SK-N-SH (cell line): ENCODE measurements at regions not wholly inside any gene's neighbourhood (a gene's known extent, or its start where the extent isn't known, plus 50 kb on each side); places are given as distances from the start of the nearest gene placed in this dataset.
A peak's percentile ranks its signal among the peaks of the same experiment; 100 is the strongest.
"Not testable (repeated sequence)": the region's sequence is repeated elsewhere in the genome, so short reads cannot be mapped to it uniquely, and the experiment has no call there.

Experiments
- CTCF ChIA-PET: fragments of 300-600, 350-600 bp; formaldehyde crosslinking; extraction: SDS; loops from one replicate; lab custom pipeline; 2021; lab: Yijun Ruan, JAX
- POLR2A ChIA-PET: fragments of 350-600 bp; sonication (Branson Sonifier 250); formaldehyde crosslinking; extraction: SDS; loops from one replicate; lab custom pipeline; 2020; ENCODE audit warnings: antibody characterized with exemption, inconsistent platforms; lab: Yijun Ruan, JAX
- DNase-seq: peaks from one replicate; pipeline ENCODE4 v3.0.0; 2012
- H2AFZ ChIP-seq: fragments of 200-600 bp; sonication (generic); 2 replicates; pipeline ENCODE4 v1.8.1; 2016; ENCODE audit warnings: antibody characterized with exemption, mild to moderate bottlenecking, low read depth
- H3F3A ChIP-seq: fragments of 200-600 bp; sonication (generic); replicated peaks from 2 replicates; pipeline ENCODE3; 2016; ENCODE audit warnings: antibody characterized with exemption, mild to moderate bottlenecking; ENCODE audit not compliant: insufficient read depth
- H3K27ac ChIP-seq, 2 experiments: fragments of 200-500 bp in 1 of 2; fragments of 200-600 bp in 1 of 2; sonication (Bioruptor generic) in 1 of 2; sonication (generic), shearing (Covaris generic) in 1 of 2; 2 replicates each; pipeline versions ENCODE4 v1.5.1 to v1.6.1; 2014 to 2016; ENCODE audit warnings: low read depth in 2 of 2, inconsistent platforms in 1 of 2, low read length in 1 of 2, mild to moderate bottlenecking in 1 of 2, mixed read lengths in 1 of 2
- H3K27me3 ChIP-seq: fragments of 200-600 bp; sonication (generic), shearing (Covaris generic); 2 replicates; pipeline ENCODE4 v1.6.1; 2016; ENCODE audit warnings: mixed run types; ENCODE audit not compliant: insufficient read depth
- H3K36me3 ChIP-seq, 2 experiments: fragments of 200-500 bp in 1 of 2; fragments of 200-600 bp in 1 of 2; sonication (Bioruptor generic) in 1 of 2; sonication (generic) in 1 of 2; replicated peaks in 1 of 2; 2 replicates each; pipeline versions ENCODE3 to v1.5.1; 2014 to 2016; ENCODE audit warnings: low read length in 1 of 2, mild to moderate bottlenecking in 1 of 2; ENCODE audit not compliant: insufficient read depth in 2 of 2, control insufficient read depth in 1 of 2
- H3K4me1 ChIP-seq, 2 experiments: fragments of 200-500 bp in 1 of 2; fragments of 200-600 bp in 1 of 2; sonication (Bioruptor generic) in 1 of 2; sonication (generic), shearing (Covaris generic) in 1 of 2; 2 replicates each; pipeline versions ENCODE4 v1.5.1 to v1.6.1; 2014 to 2016; ENCODE audit warnings: low read depth in 1 of 2, low read length in 1 of 2, mixed run types in 1 of 2; ENCODE audit not compliant: insufficient read depth in 2 of 2, control insufficient read depth in 1 of 2
- H3K4me2 ChIP-seq: fragments of 200-600 bp; sonication (generic), shearing (Covaris generic); 2 replicates; pipeline ENCODE4 v1.6.1; 2017; ENCODE audit warnings: mixed run types
- H3K4me3 ChIP-seq, 2 experiments: fragments of 200-500 bp in 1 of 2; fragments of 200-600 bp in 1 of 2; sonication (Bioruptor generic) in 1 of 2; sonication (generic), shearing (Covaris generic) in 1 of 2; 2 replicates each; pipeline versions ENCODE4 v1.5.1 to v1.8.1; 2014 to 2016; ENCODE audit warnings: low read depth in 2 of 2, inconsistent platforms in 1 of 2, low read length in 1 of 2, mild to moderate bottlenecking in 1 of 2, mixed read lengths in 1 of 2, moderate library complexity in 1 of 2
- H3K79me2 ChIP-seq: fragments of 200-600 bp; sonication (generic); 2 replicates; pipeline ENCODE4 v1.8.1; 2017; ENCODE audit warnings: mild to moderate bottlenecking; ENCODE audit not compliant: insufficient read depth
- H3K9ac ChIP-seq: fragments of 200-600 bp; sonication (generic); 2 replicates; pipeline ENCODE4 v1.6.1; 2017; ENCODE audit warnings: mixed run types
- H3K9me2 ChIP-seq: fragments of 200-600 bp; sonication (generic); 2 replicates; pipeline ENCODE4 v1.6.1; 2017; ENCODE audit warnings: mixed run types
- H3K9me3 ChIP-seq: fragments of 200-600 bp; sonication (generic); 2 replicates; pipeline ENCODE4 v1.6.1; 2017; ENCODE audit warnings: mixed run types, mild to moderate bottlenecking, moderate library complexity
- H4K20me1 ChIP-seq: fragments of 200-600 bp; sonication (generic); 2 replicates; pipeline ENCODE4 v1.6.1; 2017; ENCODE audit warnings: mild to moderate bottlenecking, mixed run types; ENCODE audit not compliant: insufficient read depth
- FOSL2 ChIP-seq: IDR thresholded peaks from 2 replicates; pipeline ENCODE4 v1.4.0; 2012; ENCODE audit warnings: low read depth, mild to moderate bottlenecking, moderate library complexity, borderline replicate concordance
- NFIC ChIP-seq: IDR thresholded peaks from 2 replicates; pipeline ENCODE4 v1.4.0; 2012; ENCODE audit warnings: borderline replicate concordance
- WGBS: methylation state at CpG from one replicate; pipeline ENCODE4 v1.1.6; 2017; ENCODE audit warnings: low lambda C conversion rate; 5-methylcytosine and 5-hydroxymethylcytosine counted together

DNA sequence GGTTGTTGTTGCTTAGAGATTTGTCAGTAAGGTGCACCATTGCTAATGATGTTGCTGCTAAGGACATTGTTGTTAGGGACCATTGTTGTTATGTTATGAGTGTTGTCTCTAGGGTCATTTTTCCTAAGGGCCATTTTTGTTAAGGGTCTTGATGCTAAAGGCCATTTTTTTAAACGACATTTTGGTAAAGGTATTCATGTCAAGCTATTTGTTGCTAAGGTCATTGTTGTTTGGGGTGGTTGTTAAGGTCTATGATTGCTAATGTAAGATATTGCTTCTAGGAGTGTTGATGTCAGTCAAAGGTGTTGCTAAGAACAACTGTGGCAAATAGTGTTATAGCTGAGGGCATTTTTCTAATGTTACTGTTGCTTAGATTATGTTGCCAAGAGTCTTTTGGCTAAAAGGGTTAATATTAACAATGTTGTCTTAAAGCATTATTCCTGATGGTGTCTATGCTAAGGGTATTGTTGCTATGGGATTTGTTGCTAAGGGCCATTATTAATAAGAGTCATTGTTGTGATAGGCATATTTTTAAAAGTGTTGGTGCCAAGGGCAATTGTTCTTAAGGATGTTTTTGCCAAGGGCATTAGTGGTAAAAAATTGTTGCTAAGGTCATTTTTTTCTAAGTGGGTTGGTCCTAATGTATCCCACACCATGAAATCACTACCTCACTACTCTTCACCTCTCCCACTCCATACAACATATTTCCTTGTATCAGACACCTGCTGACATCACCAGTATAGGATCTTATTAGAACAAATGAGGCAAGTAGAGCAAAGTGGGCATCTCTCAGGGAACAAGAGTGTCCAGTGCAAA is 56.2 kb downstream of the SPATA31A6 start:
- H3K9ac ChIP-seq, DNase-seq, H3K4me2 ChIP-seq, H3K36me3 ChIP-seq, H3K9me3 ChIP-seq, H3K9me2 ChIP-seq, H3K4me1 ChIP-seq, H2AFZ ChIP-seq, H3K27ac ChIP-seq, CTCF ChIA-PET, POLR2A ChIA-PET, H3K4me3 ChIP-seq, H4K20me1 ChIP-seq, H3F3A ChIP-seq, H3K79me2 ChIP-seq, H3K27me3 ChIP-seq: not testable (repeated sequence)
- WGBS: 5% methylated on average over 1 of the region's 1 CpG

DNA sequence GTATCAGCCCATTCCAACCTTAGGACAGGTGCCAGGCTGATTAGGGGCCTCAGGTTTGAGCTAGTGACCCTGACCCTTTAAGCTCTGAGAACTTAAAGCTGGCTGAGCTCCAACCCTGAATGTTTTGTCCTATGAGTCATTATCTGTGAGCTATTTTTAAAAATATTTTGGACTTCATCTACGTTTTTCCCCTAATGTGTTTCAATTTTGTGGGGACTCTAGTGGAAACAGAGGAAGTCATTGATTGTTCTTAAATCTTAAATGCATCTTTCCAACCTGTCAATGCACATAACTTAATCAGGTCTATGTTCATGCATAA is 56.8 kb downstream of the SPATA31A6 start:
- H3K9ac ChIP-seq, H2AFZ ChIP-seq, H3K79me2 ChIP-seq, H3K4me2 ChIP-seq, H3K27ac ChIP-seq, H3K4me3 ChIP-seq, DNase-seq, H3K9me2 ChIP-seq, H4K20me1 ChIP-seq, CTCF ChIA-PET, H3K36me3 ChIP-seq, POLR2A ChIA-PET, H3F3A ChIP-seq, H3K4me1 ChIP-seq, H3K27me3 ChIP-seq, H3K9me3 ChIP-seq: not testable (repeated sequence)
- 0% methylated on average over 1 of the region's 1 CpG for WGBS
- TF ChIP-seq FOSL2 (peak; percentile 14; the same call in 1 of the 2 replicates), NFIC (0 out of 2 replicates have a peak, but pooled peaks have one; percentile 32)

DNA sequence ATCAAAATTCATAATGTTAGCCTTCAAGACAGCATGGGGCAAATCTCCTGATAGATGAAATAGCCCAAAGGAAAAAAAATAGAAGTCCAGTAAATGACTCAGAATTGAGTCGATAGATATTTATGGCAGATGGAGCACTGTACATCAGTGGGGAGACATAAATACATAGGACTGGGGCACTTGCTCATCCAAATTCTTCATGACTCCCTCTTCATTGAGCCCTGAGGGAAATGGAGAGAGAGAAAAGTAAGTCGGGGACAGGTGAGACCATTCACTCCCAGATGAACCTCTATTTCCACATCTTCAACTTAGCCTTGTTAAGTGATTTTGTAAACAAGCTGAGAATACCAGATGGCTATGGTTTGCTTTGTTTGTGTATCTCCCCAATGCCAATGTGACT is 59.8 kb downstream of the SPATA31A6 start:
- DNase-seq, H4K20me1 ChIP-seq, H3K27me3 ChIP-seq, H2AFZ ChIP-seq, H3F3A ChIP-seq, CTCF ChIA-PET, H3K27ac ChIP-seq, H3K9me3 ChIP-seq, H3K9ac ChIP-seq, H3K79me2 ChIP-seq, POLR2A ChIA-PET, H3K36me3 ChIP-seq, H3K4me1 ChIP-seq, H3K9me2 ChIP-seq, H3K4me2 ChIP-seq, H3K4me3 ChIP-seq: not testable (repeated sequence)
- 19% methylated on average over 2 of the region's 2 CpGs for WGBS

DNA sequence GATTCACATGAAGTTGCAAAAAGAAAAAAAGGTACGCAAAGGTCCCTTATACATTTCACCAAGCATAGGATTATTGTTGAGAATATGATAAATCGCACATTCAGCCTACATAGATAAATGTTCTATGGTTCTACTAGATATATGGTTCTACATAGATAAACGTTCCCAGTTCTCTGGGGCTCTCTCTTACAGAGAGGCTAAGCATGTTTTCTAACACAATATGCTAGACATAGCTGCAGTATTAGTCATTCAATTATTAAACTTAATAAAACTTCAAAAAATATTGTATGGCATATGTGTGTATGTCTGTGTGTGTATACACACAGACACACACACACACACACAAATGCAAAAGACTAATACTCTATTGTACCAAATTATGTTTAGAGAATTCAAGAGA is 60.4 kb downstream of the SPATA31A6 start:
- H3F3A ChIP-seq, CTCF ChIA-PET, H3K79me2 ChIP-seq, H3K9me2 ChIP-seq, H3K9me3 ChIP-seq, H3K4me3 ChIP-seq, H3K4me2 ChIP-seq, H3K27me3 ChIP-seq, POLR2A ChIA-PET, DNase-seq, H2AFZ ChIP-seq, H4K20me1 ChIP-seq, H3K4me1 ChIP-seq, H3K27ac ChIP-seq, H3K9ac ChIP-seq, H3K36me3 ChIP-seq: not testable (repeated sequence)
- 34% methylated on average over 3 of the region's 3 CpGs for WGBS

DNA sequence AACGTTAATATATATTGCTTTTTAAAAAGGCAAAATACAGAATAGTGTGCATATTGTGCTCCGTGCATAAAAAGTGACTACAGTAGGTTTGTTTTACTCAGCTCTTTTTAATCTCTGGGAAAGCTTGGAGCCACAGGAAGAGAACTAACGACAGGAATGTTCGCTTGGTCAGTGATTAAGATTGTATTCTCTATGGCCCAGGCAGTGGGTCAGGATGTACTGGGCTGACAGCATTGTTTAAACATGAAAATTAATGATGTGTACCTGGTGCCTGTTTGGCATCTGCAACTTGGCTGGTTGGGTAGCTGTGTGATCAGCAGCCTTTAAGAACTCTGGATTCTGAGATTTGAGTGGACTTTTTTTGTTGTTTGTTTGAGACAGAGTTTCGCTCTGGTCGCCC is 85.3 kb downstream of the SPATA31A6 start:
- Histone ChIP-seq H2AFZ (0 out of 2 replicates have a peak overlapping the region, but pooled peaks have one; percentile 49), H3K27me3 (peaks cover 11% of the 10 kb centered on the region; the same call in 1 of the 2 replicates), H3K4me2 (peak overlapping the region; percentile 3; the same call in 1 of the 2 replicates)
- 20% methylated on average over 6 of the region's 6 CpGs for WGBS
- H3K4me1 ChIP-seq, H3K36me3 ChIP-seq, H3F3A ChIP-seq, H3K9ac ChIP-seq, H4K20me1 ChIP-seq, H3K9me3 ChIP-seq, H3K79me2 ChIP-seq, POLR2A ChIA-PET, H3K9me2 ChIP-seq, H3K27ac ChIP-seq, CTCF ChIA-PET, DNase-seq, H3K4me3 ChIP-seq: not testable (repeated sequence)
